ENCODE measurements at regions not wholly inside any gene's neighbourhood (a gene's known extent, or its start where the extent isn't known, plus 50 kb on each side); places are given as distances from the start of the nearest gene placed in this dataset.

GRCh38 chr11:120032766-120033390, 105.0 kb downstream of the TRIM29 start:
- no peak for DNase-seq

- DNase-seq, result no peak
Measured at GRCh38 chr11:120031612-120032600, 106.0 kb downstream of the TRIM29 start.

GRCh38 chr11:120031156-120031555, 106.8 kb downstream of the TRIM29 start:
- DNase-seq, result no peak

- DNase-seq, result no peak
Measured at GRCh38 chr11:120030411-120030810, 107.5 kb downstream of the TRIM29 start.

GRCh38 chr11:120029321-120029720, 108.6 kb downstream of the TRIM29 start:
- no peak for DNase-seq

- DNase-seq, result no peak
Measured at GRCh38 chr11:120028897-120029258, 109.0 kb downstream of the TRIM29 start.

GRCh38 chr11:120028181-120028896, 109.6 kb downstream of the TRIM29 start:
- no peak for DNase-seq

- DNase-seq, result no peak
Measured at GRCh38 chr11:120027546-120028180, 110.2 kb downstream of the TRIM29 start.

- DNase-seq, result no peak
Measured at GRCh38 chr11:120025606-120026335, 112.1 kb downstream of the TRIM29 start.

- no peak for DNase-seq
Measured at GRCh38 chr11:120024586-120024985, 113.3 kb downstream of the TRIM29 start.

- no peak for DNase-seq
Measured at GRCh38 chr11:120024046-120024445, 113.9 kb downstream of the TRIM29 start.

- DNase-seq, result no peak
Measured at GRCh38 chr11:120023551-120023950, 114.4 kb downstream of the TRIM29 start.

- no peak for DNase-seq
Measured at GRCh38 chr11:120023120-120023519, 114.8 kb downstream of the TRIM29 start.

- DNase-seq, result no peak
Measured at GRCh38 chr11:120022617-120023016, 115.3 kb downstream of the TRIM29 start.

- no peak for DNase-seq
Measured at GRCh38 chr11:120021978-120022377, 115.9 kb downstream of the TRIM29 start.

- DNase-seq, result no peak
Measured at GRCh38 chr11:120021391-120021953, 116.4 kb downstream of the TRIM29 start.

GRCh38 chr11:120020981-120021380, 116.9 kb downstream of the TRIM29 start:
- DNase-seq, result no peak

- no peak for DNase-seq
Measured at GRCh38 chr11:120020486-120020885, 117.4 kb downstream of the TRIM29 start.

GRCh38 chr11:120019191-120019590, 118.7 kb downstream of the TRIM29 start:
- DNase-seq, result no peak

GRCh38 chr11:120017582-120018150, 120.2 kb downstream of the TRIM29 start:
- DNase-seq, result no peak
